Stimulated activated CD8-positive, alpha-beta memory T cell treated with anti-CD3 and anti-CD28 coated beads, Interleukin-12 subunit alpha, Interleukin-12 subunit beta, amount 100 ng/mL, for 4 hours (primary cell): ENCODE measurements at regions not wholly inside any gene's neighbourhood (a gene's known extent, or its start where the extent isn't known, plus 50 kb on each side); places are given as distances from the start of the nearest gene placed in this dataset.
"Not testable (repeated sequence)": the region's sequence is repeated elsewhere in the genome, so short reads cannot be mapped to it uniquely, and the experiment has no call there.

Source experiments
- DNase-seq: peaks from one replicate; pipeline ENCODE4 v3.0.0-alpha.2; 2020; ENCODE audit warnings: low read depth

- no peak for DNase-seq
Observed at GRCh38 chr18:9017905-9018227, 84.6 kb upstream of the NDUFV2 start.

DNA sequence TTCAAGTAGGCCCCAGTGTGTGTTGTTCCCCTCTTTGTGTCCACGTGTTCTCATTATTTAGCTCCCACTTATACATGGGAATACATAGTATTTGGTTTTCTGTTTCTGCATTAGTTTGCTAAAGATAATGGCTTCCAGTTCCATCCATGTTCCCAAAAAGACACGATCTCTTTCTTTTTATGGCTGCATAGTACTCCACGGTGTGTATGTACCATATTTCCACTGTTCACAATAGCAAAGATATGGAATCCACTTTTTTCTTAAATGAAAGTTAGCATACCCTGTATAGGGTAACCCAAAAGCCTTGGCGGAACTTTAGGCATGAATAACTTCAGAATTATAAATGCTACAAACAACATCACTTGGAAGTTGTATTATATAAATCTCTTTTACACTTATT lies 83.4 kb upstream of the NDUFV2 start:
- DNase-seq, result no peak

- DNase-seq, result no peak
Observed at GRCh38 chr18:9020221-9020620, 82.3 kb upstream of the NDUFV2 start.

DNA sequence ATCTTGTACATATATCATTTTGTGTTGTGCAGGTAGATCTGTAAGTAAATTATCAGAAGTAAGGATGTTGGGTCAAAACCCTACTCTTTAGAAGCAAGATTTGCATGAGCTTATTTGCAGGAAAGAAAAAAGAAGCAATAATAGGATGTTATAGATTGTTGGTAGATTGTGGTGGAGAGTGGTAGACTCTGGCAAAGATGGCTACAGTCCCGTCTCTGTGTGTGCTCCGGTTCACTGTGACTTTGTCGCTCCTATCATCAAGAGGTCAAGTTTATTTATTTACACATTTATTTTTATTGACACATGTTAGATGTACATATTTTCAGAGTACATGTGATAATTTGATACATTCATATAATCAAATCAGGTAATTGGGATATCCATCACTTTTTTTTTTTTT lies 81.0 kb upstream of the NDUFV2 start:
- DNase-seq, result no peak

GRCh38 chr18:9022397-9023155 lies 79.9 kb upstream of the NDUFV2 start:
- no peak for DNase-seq

- DNase-seq, result not testable (repeated sequence)
Observed at GRCh38 chr18:9024031-9024646, 78.4 kb upstream of the NDUFV2 start.

DNA sequence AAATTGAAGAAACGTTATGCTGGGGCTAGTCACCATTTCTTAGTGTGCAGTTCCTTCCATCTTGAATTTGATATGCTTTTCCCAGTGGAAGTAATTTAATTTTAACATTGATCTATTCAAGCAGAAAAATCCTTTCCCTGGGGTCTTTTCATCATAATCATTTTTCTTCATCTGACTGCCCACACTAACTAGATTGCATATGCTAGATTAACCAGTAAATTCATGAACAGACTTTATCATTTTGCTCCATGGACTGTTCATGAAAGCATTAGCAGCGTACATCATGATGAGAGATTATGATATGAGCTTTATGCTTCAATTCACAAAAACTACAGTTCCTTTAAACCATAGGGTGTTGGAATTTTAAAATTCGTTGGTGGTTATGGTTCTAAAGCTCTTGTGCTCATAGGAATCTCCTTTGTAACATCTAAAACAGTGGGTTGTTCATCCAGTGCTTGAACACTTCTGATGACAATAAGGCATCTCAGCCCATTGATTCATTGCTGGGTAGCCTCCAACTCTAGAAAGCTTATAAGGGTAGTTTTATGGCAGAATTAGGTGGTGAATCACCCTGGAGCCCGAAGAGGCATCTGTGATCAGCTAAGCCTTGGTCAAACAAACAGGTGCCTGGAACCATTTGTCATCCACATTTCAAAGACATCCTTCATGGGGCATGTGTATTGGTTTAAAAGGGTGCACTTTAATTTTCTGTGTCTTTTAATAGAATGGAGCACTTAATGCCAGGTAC lies 77.2 kb upstream of the NDUFV2 start:
- no peak for DNase-seq

DNA sequence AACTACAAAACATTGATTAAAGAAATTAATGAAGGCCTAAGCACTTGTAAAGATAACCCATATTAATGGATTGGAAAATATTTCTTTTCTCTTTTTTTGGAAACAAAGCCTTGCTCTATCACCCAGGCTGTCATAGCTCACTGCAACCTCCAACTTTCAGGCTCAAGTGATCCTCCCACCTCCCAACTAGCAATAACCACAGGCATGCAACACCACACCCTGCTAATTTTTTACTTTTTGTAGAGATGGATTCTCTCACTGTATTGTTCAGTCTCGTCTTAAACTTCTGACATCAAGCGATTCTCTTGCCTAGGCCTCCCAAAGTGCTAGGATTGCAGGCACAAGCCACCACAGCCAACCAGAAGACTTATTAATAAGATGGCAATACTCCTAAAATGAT lies 73.4 kb upstream of the NDUFV2 start:
- DNase-seq, result no peak

- no peak for DNase-seq
Observed at GRCh38 chr18:9032519-9032918, 70.0 kb upstream of the NDUFV2 start.

GRCh38 chr18:9038277-9038871 lies 64.1 kb upstream of the NDUFV2 start:
- no peak for DNase-seq

GRCh38 chr18:9039441-9040071 lies 62.9 kb upstream of the NDUFV2 start:
- DNase-seq, result no peak

GRCh38 chr18:9042766-9043481 lies 59.6 kb upstream of the NDUFV2 start:
- no peak for DNase-seq

GRCh38 chr18:9043581-9043980 lies 58.9 kb upstream of the NDUFV2 start:
- no peak for DNase-seq

GRCh38 chr18:9047715-9048114 lies 54.8 kb upstream of the NDUFV2 start:
- no peak for DNase-seq

- DNase-seq, result no peak
Observed at GRCh38 chr18:9048236-9048635, 54.3 kb upstream of the NDUFV2 start.

DNA sequence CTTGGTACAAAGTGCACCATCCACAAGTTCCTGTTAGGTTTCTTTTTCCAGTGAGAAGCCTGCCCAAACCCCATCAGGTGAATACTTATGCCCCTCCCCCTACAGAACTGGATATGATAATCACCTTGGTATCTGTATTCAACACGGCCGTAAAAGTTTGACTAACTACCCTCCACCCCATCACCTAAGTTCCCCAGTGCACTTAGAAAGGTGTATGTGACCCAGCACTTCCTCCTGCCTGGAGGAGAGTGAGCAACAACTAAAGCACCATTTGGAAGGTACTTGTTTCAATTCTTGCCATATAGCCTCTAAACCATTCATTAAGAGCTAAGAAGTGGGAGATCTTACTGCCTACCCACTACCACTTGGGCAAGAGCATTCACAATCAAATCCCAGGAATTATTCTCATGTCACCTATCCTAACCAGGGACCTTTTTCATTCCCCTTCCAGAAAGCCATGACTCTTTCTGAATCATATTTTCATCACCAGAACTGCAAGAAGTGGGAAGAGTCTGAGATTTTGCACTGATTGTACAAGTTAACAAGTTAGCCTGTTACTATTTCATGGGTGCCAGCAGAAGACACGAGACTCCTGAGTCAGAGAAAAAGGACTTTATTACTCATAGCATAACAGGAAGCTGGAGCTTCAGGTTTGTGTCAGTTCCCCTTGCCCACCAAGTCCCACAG lies 53.5 kb upstream of the NDUFV2 start:
- no peak for DNase-seq

DNA sequence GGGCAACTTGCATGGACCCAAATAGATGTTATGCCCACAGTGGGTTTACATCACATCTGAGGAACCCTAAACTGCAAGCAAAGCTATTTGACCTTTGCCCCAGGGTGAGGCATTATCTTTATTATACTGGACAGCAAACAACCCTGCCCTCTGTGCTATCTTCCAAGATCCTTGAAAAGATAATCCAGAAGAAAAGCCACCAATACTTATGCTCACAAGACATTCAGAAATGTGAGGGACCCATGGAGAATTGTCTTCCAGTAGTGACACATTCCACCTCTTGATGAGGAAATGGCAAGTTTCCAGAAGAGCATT lies 53.0 kb upstream of the NDUFV2 start:
- DNase-seq, result no peak

- DNase-seq, result not testable (repeated sequence)
Observed at GRCh38 chr18:9050628-9051284, 51.7 kb upstream of the NDUFV2 start.
